HepG2 (cell line): ENCODE measurements at regions not wholly inside any gene's neighbourhood (a gene's known extent, or its start where the extent isn't known, plus 50 kb on each side); places are given as distances from the start of the nearest gene placed in this dataset.
A peak's percentile ranks its signal among the peaks of the same experiment; 100 is the strongest.

Experiments used
- ATAC-seq: fragments of 200-7000 bp; cut with Tn5 transposase; 3 replicates; pipeline ENCODE4 v1.9.1; 2020; ENCODE audit warnings: mild to moderate bottlenecking, moderate library complexity
- BruUV-seq: library from RNA; stranded (reverse); fragments of 400-500 nt; replicated peaks from 2 replicates; lab custom pipeline; 2021; lab: Mats Ljungman, UMichigan
- CTCF ChIA-PET: fragments of 300-600 bp; formaldehyde crosslinking; extraction: SDS; loops from one replicate; lab custom pipeline; 2021; ENCODE audit warnings: low total read pairs, inconsistent platforms, low intra/inter-chr PET ratio; lab: Yijun Ruan, JAX
- POLR2A ChIA-PET: fragments of 350-600 bp; sonication (Branson Sonifier 250); formaldehyde crosslinking; loops from one replicate; lab custom pipeline; 2020; ENCODE audit warnings: antibody characterized with exemption, inconsistent platforms; lab: Yijun Ruan, JAX
- DNase-seq: peaks from one replicate; pipeline ENCODE4 v3.0.0-alpha.2; 2015; ENCODE audit warnings: low spot score
- FAIRE-seq: peaks from 3 replicates; lab custom pipeline; 2011; peaks lifted over from hg19 to GRCh38; lab: Jason Lieb, UNC
- H2AFZ ChIP-seq: one replicate; pipeline ENCODE4 v1.6.1; 2011; ENCODE audit warnings: low read length, inconsistent platforms
- H3K27ac ChIP-seq: fragments of 300-600 bp; 3 replicates; pipeline ENCODE4 v1.8.0; 2011; ENCODE audit warnings: mixed run types, mild to moderate bottlenecking, mixed read lengths, low read length, inconsistent platforms; ENCODE audit not compliant: insufficient read depth; ENCODE audit errors: extremely low read length
- H3K27me3 ChIP-seq, 2 experiments: fragments of 200-600 bp in 1 of 2; 2 replicates in 1 of 2; 3 replicates in 1 of 2; pipeline versions ENCODE4 v1.6.0 to v1.8.0; 2011; ENCODE audit warnings: low read length in 2 of 2, mild to moderate bottlenecking in 2 of 2, moderate library complexity in 2 of 2, inconsistent platforms in 1 of 2; ENCODE audit not compliant: insufficient read depth in 2 of 2, control insufficient read depth in 1 of 2
- H3K36me3 ChIP-seq, 2 experiments: fragments of 200-600 bp in 1 of 2; replicated peaks in 1 of 2; 2 replicates in 1 of 2; 3 replicates in 1 of 2; pipeline versions ENCODE4 v1.5.1 to v1.8.0; 2011; ENCODE audit warnings: low read length in 2 of 2, inconsistent platforms in 1 of 2; ENCODE audit not compliant: insufficient read depth in 2 of 2, control insufficient read depth in 1 of 2
- H3K4me1 ChIP-seq: 2 replicates; pipeline ENCODE4 v1.5.1; 2012; ENCODE audit warnings: low read length, inconsistent platforms; ENCODE audit not compliant: insufficient read depth
- H3K4me2 ChIP-seq: 2 replicates; pipeline ENCODE4 v1.6.0; 2011; ENCODE audit warnings: low read depth, low read length, inconsistent platforms
- H3K4me3 ChIP-seq, 3 experiments: fragments of 200-600 bp in 1 of 3; sonication (generic), shearing (Covaris generic) in 1 of 3; replicated peaks in 1 of 3; 2 replicates each; pipeline ENCODE4 v1.5.1; 2011 to 2016; ENCODE audit warnings: low read length in 3 of 3, inconsistent platforms in 2 of 3, low read depth in 2 of 3, mild to moderate bottlenecking in 2 of 3, control low read depth in 1 of 3, mixed read lengths in 1 of 3; ENCODE audit not compliant: insufficient read depth in 1 of 3
- H3K79me2 ChIP-seq: one replicate; pipeline ENCODE4 v1.6.1; 2011; ENCODE audit warnings: low read length, inconsistent platforms; ENCODE audit not compliant: insufficient read depth
- H3K9ac ChIP-seq: 2 replicates; pipeline ENCODE4 v1.6.0; 2011; ENCODE audit warnings: mild to moderate bottlenecking, low read depth, low read length, inconsistent platforms; ENCODE audit not compliant: insufficient read depth
- H3K9me3 ChIP-seq: 2 replicates; pipeline ENCODE4 v1.5.1; 2012; ENCODE audit warnings: mild to moderate bottlenecking, low read length
- H4K20me1 ChIP-seq: 2 replicates; pipeline ENCODE4 v1.6.0; 2011; ENCODE audit warnings: inconsistent platforms, mild to moderate bottlenecking, low read length, moderate library complexity; ENCODE audit not compliant: insufficient read depth
- HDAC6 ChIP-seq: fragments of 200-600 bp; sonication (generic); IDR thresholded peaks from 2 replicates; pipeline ENCODE4 v1.7.0; 2017; ENCODE audit warnings: mild to moderate bottlenecking, antibody characterized with exemption, low read length, low read depth
- HNRNPUL1 ChIP-seq: fragments of 200-400 bp; formaldehyde crosslinking; IDR thresholded peaks from 2 replicates; pipeline ENCODE4 v1.6.1; 2017; ENCODE audit warnings: low read depth, mild to moderate bottlenecking, low read length, moderate library complexity
- MLLT10 ChIP-seq: sonication (generic); formaldehyde crosslinking; IDR thresholded peaks from 2 replicates; pipeline ENCODE4 v1.4.0; 2020; ENCODE audit warnings: missing genetic modification reagents
- MYPOP ChIP-seq: sonication (generic); formaldehyde crosslinking; IDR thresholded peaks from 2 replicates; pipeline ENCODE4 v1.8.1; 2023; ENCODE audit warnings: mild to moderate bottlenecking, moderate library complexity, missing genetic modification reagents
- NCOA5 ChIP-seq: sonication (generic); formaldehyde crosslinking; IDR thresholded peaks from 2 replicates; pipeline ENCODE4 v1.4.0; 2020; ENCODE audit warnings: missing genetic modification reagents
- PAXIP1 ChIP-seq: sonication (generic); formaldehyde crosslinking; conservative IDR thresholded peaks from 2 replicates; pipeline ENCODE4 v1.4.0; 2020; ENCODE audit warnings: mild to moderate bottlenecking, missing genetic modification reagents, moderate library complexity
- PREB ChIP-seq: sonication (generic); formaldehyde crosslinking; IDR thresholded peaks from 2 replicates; pipeline ENCODE4 v1.4.0; 2020; ENCODE audit warnings: missing genetic modification reagents
- RAD51 ChIP-seq: fragments of 450-650 bp; IDR thresholded peaks from 2 replicates; pipeline ENCODE4 v1.6.1; 2016; ENCODE audit warnings: borderline replicate concordance
- TGIF2 ChIP-seq: IDR thresholded peaks from 2 replicates; pipeline ENCODE4 v1.6.1; 2016; ENCODE audit warnings: control low read depth, missing compliant biosample characterization
- ZNF224 ChIP-seq: sonication (generic); formaldehyde crosslinking; IDR thresholded peaks from 2 replicates; pipeline ENCODE4 v1.5.0; 2020; ENCODE audit warnings: mild to moderate bottlenecking, missing genetic modification reagents
- ZNF501 ChIP-seq: sonication (generic); formaldehyde crosslinking; IDR thresholded peaks from 2 replicates; pipeline ENCODE4 v1.5.1; 2020; ENCODE audit warnings: mild to moderate bottlenecking, moderate library complexity, missing genetic modification reagents
- ZNF563 ChIP-seq: sonication (generic); formaldehyde crosslinking; IDR thresholded peaks from 2 replicates; pipeline ENCODE4 v1.8.0; 2022; ENCODE audit warnings: mild to moderate bottlenecking, moderate library complexity, missing genetic modification reagents
- WGBS: methylation state at CpG from one replicate; pipeline ENCODE4 v1.1.6; 2017; ENCODE audit warnings: low lambda C conversion rate; 5-methylcytosine and 5-hydroxymethylcytosine counted together
- in situ Hi-C: cut with HindIII; loops from 2 replicates; pipeline ENCODE4 v1.10.0; 2017; ENCODE audit warnings: low pct_unique_long_range_greater_than_20kb; ENCODE audit not compliant: extremely low pct_ligation_motif_present
- intact Hi-C: fragments of 100-400 bp; cut with micrococcal nuclease; formaldehyde crosslinking; loops from one replicate; pipeline ENCODE4 v1.10.0; 2022; ENCODE audit not compliant: unreplicated experiment
- TF ChIP-seq, protein P1 (sequence below): sonication (generic); formaldehyde crosslinking; IDR thresholded peaks from 2 replicates; pipeline ENCODE4 v1.8.0; 2022; ENCODE audit warnings: mild to moderate bottlenecking, missing genetic modification reagents; ENCODE audit not compliant: insufficient replicate concordance

- 4% methylated on average over 4 of the region's 4 CpGs for WGBS
- ChIA-PET POLR2A (no interaction called here), CTCF (no interaction called here)
- H3K4me1 ChIP-seq, result no peaks in the 10 kb centered on the region
- no peak overlapping the region for H3K27ac ChIP-seq
- H2AFZ ChIP-seq, result no peak overlapping the region
- H3K79me2 ChIP-seq, result no peaks in the 10 kb centered on the region
- BruUV-seq, result no TSS peak
- in situ Hi-C loops, result no loop called here
- DNase-seq, result no peak
- no peak overlapping the region for H3K9ac ChIP-seq
- H3K27me3 ChIP-seq, result no peaks in the 10 kb centered on the region
- no peak overlapping the region for H3K4me2 ChIP-seq
- H4K20me1 ChIP-seq, result no peaks in the 10 kb centered on the region
- no peaks in the 10 kb centered on the region for H3K9me3 ChIP-seq
- TF ChIP-seq MLLT10 (CRISPR knock-in tag) (no peak), TGIF2 (CRISPR knock-in tag) (no peak), ZNF501 (CRISPR knock-in tag) (no peak), RAD51 (peak; percentile 74; the same call in 1 of the 2 replicates), PREB (CRISPR knock-in tag) (no peak)
- no peak for ATAC-seq
- intact Hi-C loops, result no loop called here
- H3K36me3 ChIP-seq, result no peaks in the 10 kb centered on the region
- FAIRE-seq, result no peak
- no peak overlapping the region for H3K4me3 ChIP-seq
Observed at GRCh38 chr11:27857588-27857987, 157.3 kb upstream of the BDNF start.

GRCh38 chr11:27857014-27857413 lies 156.8 kb upstream of the BDNF start:
- H3K9me3 ChIP-seq, result no peaks in the 10 kb centered on the region
- ATAC-seq, result no peak
- POLR2A ChIA-PET, result no interaction called here
- no peaks in the 10 kb centered on the region for H4K20me1 ChIP-seq
- WGBS, result 2% methylated on average over 4 of the region's 4 CpGs
- H3K9ac ChIP-seq, result no peak overlapping the region
- no peak for FAIRE-seq
- no peaks in the 10 kb centered on the region for H3K27me3 ChIP-seq
- no TSS peak for BruUV-seq
- in situ Hi-C loops (no loop called here), intact Hi-C loops (no loop called here)
- no peak overlapping the region for H3K4me3 ChIP-seq
- H3K4me2 ChIP-seq, result no peak overlapping the region
- no peaks in the 10 kb centered on the region for H3K36me3 ChIP-seq
- H3K79me2 ChIP-seq, result no peaks in the 10 kb centered on the region
- no peaks in the 10 kb centered on the region for H3K4me1 ChIP-seq
- H2AFZ ChIP-seq, result no peak overlapping the region
- no peak overlapping the region for H3K27ac ChIP-seq
- no peak for DNase-seq
- CTCF ChIA-PET, result no interaction called here
- TF ChIP-seq HDAC6 (no peak), ZNF563 (no peak), PAXIP1 (CRISPR knock-in tag) (no peak), MYPOP (CRISPR knock-in tag) (no peak), NCOA5 (no peak), ZNF224 (CRISPR knock-in tag) (no peak), HNRNPUL1 (no peak)
- TF ChIP-seq, protein P1, sequence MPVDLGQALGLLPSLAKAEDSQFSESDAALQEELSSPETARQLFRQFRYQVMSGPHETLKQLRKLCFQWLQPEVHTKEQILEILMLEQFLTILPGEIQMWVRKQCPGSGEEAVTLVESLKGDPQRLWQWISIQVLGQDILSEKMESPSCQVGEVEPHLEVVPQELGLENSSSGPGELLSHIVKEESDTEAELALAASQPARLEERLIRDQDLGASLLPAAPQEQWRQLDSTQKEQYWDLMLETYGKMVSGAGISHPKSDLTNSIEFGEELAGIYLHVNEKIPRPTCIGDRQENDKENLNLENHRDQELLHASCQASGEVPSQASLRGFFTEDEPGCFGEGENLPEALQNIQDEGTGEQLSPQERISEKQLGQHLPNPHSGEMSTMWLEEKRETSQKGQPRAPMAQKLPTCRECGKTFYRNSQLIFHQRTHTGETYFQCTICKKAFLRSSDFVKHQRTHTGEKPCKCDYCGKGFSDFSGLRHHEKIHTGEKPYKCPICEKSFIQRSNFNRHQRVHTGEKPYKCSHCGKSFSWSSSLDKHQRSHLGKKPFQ (CRISPR knock-in tag), result no peak
